Hepatocyte (in vitro differentiated cells): ENCODE measurements at regions not wholly inside any gene's neighbourhood (a gene's known extent, or its start where the extent isn't known, plus 50 kb on each side); places are given as distances from the start of the nearest gene placed in this dataset.

Experiments used
- EZH2 ChIP-seq: fragments of 200-600 bp; sonication (generic); IDR thresholded peaks from 2 replicates; pipeline ENCODE4 v1.6.1; 2016; ENCODE audit warnings: antibody characterized with exemption, mild to moderate bottlenecking, borderline replicate concordance
- TF ChIP-seq, protein P1 (sequence below): fragments of 200-600 bp; sonication (generic); IDR thresholded peaks from 2 replicates; pipeline ENCODE4 v1.5.1; 2016; ENCODE audit warnings: antibody characterized with exemption, mild to moderate bottlenecking; ENCODE audit not compliant: poor library complexity

DNA sequence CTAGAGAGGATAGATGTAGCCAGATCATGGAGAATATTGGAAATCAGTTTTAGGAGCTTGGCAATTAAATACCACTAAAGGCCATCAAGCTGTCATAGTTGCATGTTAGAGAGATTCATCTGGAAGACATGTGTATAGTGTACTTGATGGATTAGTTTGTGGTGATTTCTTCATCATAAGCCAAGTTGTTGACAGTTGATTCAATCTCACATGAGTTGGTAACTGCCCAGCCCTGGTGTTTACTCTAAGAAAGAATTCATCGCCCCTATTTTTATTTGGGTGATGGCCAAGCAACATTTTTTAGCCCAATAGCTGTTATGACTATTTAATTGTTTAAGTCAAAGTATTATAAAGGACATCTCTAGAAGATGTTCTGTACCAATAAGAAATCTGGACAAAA lies 737.6 kb downstream of the PLA2G4A start:
- TF ChIP-seq, protein P1, sequence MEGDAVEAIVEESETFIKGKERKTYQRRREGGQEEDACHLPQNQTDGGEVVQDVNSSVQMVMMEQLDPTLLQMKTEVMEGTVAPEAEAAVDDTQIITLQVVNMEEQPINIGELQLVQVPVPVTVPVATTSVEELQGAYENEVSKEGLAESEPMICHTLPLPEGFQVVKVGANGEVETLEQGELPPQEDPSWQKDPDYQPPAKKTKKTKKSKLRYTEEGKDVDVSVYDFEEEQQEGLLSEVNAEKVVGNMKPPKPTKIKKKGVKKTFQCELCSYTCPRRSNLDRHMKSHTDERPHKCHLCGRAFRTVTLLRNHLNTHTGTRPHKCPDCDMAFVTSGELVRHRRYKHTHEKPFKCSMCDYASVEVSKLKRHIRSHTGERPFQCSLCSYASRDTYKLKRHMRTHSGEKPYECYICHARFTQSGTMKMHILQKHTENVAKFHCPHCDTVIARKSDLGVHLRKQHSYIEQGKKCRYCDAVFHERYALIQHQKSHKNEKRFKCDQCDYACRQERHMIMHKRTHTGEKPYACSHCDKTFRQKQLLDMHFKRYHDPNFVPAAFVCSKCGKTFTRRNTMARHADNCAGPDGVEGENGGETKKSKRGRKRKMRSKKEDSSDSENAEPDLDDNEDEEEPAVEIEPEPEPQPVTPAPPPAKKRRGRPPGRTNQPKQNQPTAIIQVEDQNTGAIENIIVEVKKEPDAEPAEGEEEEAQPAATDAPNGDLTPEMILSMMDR, result no peak
- no peak for TF ChIP-seq EZH2
